Skeletal muscle satellite cell (primary cell): ENCODE measurements at regions not wholly inside any gene's neighbourhood (a gene's known extent, or its start where the extent isn't known, plus 50 kb on each side); places are given as distances from the start of the nearest gene placed in this dataset.

ENCODE experiments used
- H3K27me3 ChIP-seq: 2 replicates; pipeline ENCODE4 v1.7.0; 2013; ENCODE audit warnings: low read length; ENCODE audit not compliant: control insufficient read depth, insufficient read depth
- H3K36me3 ChIP-seq: 2 replicates; pipeline ENCODE4 v1.7.0; 2013; ENCODE audit warnings: mild to moderate bottlenecking, control low read depth, low read length; ENCODE audit not compliant: insufficient read depth
- H3K4me1 ChIP-seq: 2 replicates; pipeline ENCODE4 v1.7.0; 2013; ENCODE audit warnings: low read length; ENCODE audit not compliant: control insufficient read depth, insufficient read depth
- H3K4me2 ChIP-seq: 2 replicates; pipeline ENCODE4 v1.7.0; 2013; ENCODE audit warnings: mild to moderate bottlenecking, low read length
- H3K4me3 ChIP-seq: 2 replicates; pipeline ENCODE4 v1.7.0; 2013; ENCODE audit warnings: low read length
- H3K9ac ChIP-seq: 2 replicates; pipeline ENCODE4 v1.7.0; 2013; ENCODE audit warnings: mild to moderate bottlenecking, low read depth, low read length, moderate library complexity
- H3K9me3 ChIP-seq: replicated peaks from 2 replicates; pipeline ENCODE4 v1.7.0; 2013; ENCODE audit warnings: mild to moderate bottlenecking, control low read depth, low read length

DNA sequence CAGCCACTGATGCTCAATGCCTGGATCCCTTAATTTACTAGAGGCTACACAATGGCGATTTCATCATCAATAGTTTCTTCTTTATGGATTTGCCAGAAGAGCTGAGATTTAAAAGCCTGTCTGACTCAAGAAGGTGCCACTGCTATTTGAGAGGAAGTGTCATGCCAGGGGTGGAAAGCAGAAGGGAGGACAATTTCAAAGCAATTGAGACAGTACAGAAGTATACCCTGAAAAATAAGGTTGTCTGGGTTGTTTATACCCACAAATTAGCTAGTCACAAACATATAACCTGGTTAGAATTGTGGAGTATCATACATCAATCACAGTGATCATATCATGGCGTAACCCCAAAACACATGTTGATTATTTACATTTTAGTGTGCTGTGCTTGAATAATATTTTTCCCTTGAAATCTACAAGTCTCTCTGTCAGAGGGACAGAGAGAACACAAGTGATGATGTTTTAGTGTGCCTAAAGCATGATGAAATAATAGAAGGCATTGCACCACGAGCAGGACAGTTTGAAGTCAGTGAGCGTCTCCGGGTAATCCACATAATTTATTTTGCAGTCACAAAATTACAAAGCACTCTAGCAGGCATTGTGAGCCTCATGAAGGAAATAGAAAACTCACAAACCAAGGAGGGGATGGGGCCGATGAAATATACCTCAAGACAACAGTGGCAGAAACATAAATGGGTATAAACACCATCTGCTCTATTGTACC is 312.2 kb upstream of the SPRED2 start:
- H3K9me3 ChIP-seq: no peaks in the 10 kb centered on the region
- no peaks in the 10 kb centered on the region for H3K36me3 ChIP-seq
- peaks cover 3% of the 10 kb centered on the region for H3K27me3 ChIP-seq
- H3K4me3 ChIP-seq: no peak overlapping the region
- no peak overlapping the region for H3K4me2 ChIP-seq
- H3K4me1 ChIP-seq: no peaks in the 10 kb centered on the region
- no peak overlapping the region for H3K9ac ChIP-seq

DNA sequence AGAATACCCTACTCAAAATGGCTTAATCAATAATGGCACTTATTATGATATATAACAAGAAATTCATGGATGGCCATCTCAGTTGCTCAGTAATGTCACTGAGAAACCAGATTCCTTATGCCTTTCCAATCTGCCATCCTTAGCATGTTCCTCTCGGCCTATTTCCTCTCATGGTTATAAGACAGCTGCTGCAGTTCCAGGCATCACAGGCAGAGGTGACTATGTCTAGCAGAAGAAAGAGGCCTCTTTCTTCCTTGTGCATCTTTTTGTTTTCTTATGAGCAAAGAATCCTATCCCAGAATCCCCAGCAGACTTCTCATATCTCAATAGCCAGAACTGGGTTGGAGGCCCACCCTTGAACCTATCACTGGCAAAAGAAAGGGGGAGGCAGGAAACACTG is 310.6 kb upstream of the SPRED2 start:
- Histone ChIP-seq H3K36me3 (no peaks in the 10 kb centered on the region), H3K4me3 (no peak overlapping the region), H3K9ac (no peak overlapping the region), H3K4me2 (no peak overlapping the region), H3K9me3 (no peaks in the 10 kb centered on the region), H3K27me3 (peaks cover 3% of the 10 kb centered on the region), H3K4me1 (no peaks in the 10 kb centered on the region)

DNA sequence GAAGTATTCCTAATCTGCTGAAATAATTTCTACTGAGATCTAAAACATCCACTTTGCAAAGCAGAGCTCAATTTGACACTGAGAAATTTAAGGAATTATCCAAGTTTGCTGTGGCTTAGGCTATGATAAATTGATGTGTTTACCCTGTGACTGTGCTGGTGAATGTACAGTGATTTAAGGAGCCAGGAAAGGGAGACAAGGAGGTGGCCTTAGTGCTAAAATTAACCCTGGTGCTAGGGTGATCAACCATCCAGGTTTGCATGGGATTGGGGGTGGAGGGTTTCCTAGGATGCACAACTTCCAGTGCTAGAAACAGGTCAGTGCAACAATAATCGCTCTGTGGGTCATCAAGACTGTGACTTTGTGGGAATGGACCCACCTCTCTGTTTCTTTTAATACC is 307.5 kb upstream of the SPRED2 start:
- Histone ChIP-seq H3K27me3 (peaks cover 3% of the 10 kb centered on the region), H3K4me1 (no peaks in the 10 kb centered on the region), H3K4me2 (no peak overlapping the region), H3K9ac (no peak overlapping the region), H3K9me3 (no peaks in the 10 kb centered on the region), H3K4me3 (no peak overlapping the region), H3K36me3 (no peaks in the 10 kb centered on the region)

DNA sequence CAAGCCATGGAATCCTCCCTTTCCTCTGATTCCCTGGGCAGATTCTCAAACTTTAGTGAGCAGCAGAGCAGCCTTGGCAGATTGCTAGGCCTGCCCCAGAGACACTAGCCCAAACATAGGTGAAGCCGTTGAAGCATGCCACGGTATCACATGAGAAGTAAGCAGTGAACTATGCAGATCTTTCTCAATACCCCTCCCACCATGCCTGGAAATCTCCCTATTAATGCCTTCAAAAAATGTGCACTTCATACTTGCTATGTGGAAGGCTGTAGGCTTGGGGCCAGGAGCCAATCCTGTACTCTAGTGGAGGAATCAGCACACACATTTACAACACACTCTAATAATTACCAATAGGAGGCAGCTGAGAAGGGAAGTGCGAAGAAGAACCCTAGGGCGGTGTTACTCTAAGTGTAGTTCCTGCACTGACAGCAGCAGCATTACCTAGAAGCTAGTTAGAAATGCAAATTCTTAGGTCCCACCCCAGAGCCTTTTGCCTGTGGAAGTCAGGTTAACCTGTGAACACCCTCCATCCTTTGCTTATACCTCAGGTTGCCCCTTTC is 305.1 kb upstream of the SPRED2 start:
- H3K4me2 ChIP-seq: no peak overlapping the region
- no peaks in the 10 kb centered on the region for H3K27me3 ChIP-seq
- no peaks in the 10 kb centered on the region for H3K36me3 ChIP-seq
- no peaks in the 10 kb centered on the region for H3K4me1 ChIP-seq
- H3K9ac ChIP-seq: no peak overlapping the region
- no peak overlapping the region for H3K4me3 ChIP-seq
- no peaks in the 10 kb centered on the region for H3K9me3 ChIP-seq

DNA sequence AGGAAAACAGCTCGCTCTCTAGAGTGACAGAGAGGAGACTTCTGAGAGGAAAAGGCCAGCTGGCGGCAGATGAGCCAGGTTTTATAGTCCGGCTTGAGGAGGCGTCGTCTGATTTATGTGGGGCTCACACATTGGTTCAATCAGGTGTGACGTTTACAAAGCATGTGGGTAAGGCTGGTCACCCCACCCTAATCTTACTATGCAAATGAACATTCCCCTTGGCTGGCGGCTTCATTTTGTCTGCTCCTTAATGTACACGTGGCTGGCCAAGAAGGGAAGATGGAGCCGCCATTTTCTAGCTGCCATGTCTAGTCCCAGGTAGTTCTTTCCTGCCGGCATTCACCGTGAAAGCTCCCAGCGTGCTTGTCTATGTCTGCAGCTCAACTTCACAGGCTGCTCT is 299.1 kb upstream of the SPRED2 start:
- Histone ChIP-seq H3K36me3 (no peaks in the 10 kb centered on the region), H3K4me1 (no peaks in the 10 kb centered on the region), H3K4me3 (no peak overlapping the region), H3K27me3 (no peaks in the 10 kb centered on the region), H3K9ac (no peak overlapping the region), H3K9me3 (no peaks in the 10 kb centered on the region), H3K4me2 (no peak overlapping the region)

DNA sequence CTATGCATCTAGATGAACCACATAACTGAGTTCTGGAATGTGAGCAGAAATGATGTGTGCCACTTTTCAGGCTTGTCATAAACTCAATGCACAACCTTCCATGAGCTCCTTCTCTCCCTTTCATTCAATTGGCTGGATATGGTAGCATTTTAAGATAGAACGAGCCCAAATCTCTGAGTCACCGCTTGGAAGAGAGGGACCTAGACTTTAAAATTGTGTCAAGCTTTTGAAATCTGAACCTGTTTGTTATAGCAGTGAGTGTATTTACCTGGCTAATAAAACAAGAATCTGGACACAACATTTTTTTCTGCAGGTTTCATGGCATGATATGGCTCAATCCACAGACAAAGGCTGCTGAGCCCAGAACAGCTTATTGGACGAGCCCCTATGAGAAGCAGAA is 297.8 kb upstream of the SPRED2 start:
- Histone ChIP-seq H3K9me3 (no peaks in the 10 kb centered on the region), H3K4me3 (no peak overlapping the region)

DNA sequence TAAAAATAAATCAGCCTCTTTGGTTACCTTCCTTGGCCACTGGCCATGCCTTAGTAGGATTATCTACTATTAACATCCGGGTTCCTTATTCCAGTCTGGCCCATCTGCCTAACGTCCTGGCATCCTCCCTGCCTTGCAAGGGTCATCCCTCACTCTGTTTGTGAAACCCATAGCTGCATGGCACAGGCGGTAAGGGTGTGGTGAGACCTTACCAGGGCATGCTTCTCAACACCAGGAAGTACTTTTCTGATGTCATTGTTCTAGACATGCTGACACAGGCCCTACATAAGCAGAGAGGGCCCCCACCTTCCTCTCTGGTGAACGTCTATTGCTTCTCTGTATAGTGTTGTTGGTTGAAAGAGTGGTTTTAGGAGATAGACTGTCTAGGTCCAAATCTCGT is 296.8 kb upstream of the SPRED2 start:
- Histone ChIP-seq H3K36me3 (no peaks in the 10 kb centered on the region), H3K4me1 (no peaks in the 10 kb centered on the region), H3K27me3 (no peaks in the 10 kb centered on the region), H3K9me3 (no peaks in the 10 kb centered on the region), H3K4me3 (no peak overlapping the region), H3K4me2 (no peak overlapping the region), H3K9ac (no peak overlapping the region)

More for the DNA sequence above, 297.8 kb upstream of the SPRED2 start:
- Histone ChIP-seq H3K36me3 (no peaks in the 10 kb centered on the region), H3K4me2 (no peak overlapping the region), H3K27me3 (no peaks in the 10 kb centered on the region), H3K4me1 (no peaks in the 10 kb centered on the region), H3K9ac (no peak overlapping the region)

DNA sequence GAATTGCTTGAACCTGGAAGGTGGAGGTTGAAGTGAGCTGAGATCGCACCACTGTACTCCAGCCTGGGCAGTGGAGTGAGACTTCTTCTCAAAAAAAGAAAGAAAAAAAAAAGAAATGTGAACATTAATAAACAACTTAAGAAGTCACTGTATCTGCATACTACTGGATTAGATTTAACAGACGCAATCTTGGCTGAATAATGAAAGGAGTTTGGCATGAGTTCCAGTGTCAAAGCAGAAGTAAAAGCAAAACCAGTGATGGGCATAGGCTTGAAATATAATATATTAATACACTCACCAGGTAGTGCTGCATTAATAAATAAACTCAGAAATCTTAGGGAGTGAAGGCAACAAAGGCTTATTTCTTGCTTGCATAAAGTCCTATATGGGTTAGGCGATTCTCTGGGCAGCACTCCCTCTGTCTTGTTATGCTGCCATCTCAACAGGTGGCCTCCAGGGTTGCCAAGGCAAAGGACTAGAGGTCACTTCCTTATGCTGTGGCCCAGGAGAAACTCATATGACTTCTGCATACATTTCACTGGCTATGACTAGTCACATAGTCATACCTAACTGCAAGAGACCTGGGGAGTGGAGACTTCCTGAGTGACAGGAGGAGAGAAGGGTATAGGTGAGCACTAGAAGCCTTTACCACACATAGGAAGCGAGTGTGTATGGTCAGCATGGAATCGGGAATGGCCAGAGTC is 296.2 kb upstream of the SPRED2 start:
- Histone ChIP-seq H3K9me3 (no peaks in the 10 kb centered on the region), H3K36me3 (no peaks in the 10 kb centered on the region), H3K4me1 (no peaks in the 10 kb centered on the region)

DNA sequence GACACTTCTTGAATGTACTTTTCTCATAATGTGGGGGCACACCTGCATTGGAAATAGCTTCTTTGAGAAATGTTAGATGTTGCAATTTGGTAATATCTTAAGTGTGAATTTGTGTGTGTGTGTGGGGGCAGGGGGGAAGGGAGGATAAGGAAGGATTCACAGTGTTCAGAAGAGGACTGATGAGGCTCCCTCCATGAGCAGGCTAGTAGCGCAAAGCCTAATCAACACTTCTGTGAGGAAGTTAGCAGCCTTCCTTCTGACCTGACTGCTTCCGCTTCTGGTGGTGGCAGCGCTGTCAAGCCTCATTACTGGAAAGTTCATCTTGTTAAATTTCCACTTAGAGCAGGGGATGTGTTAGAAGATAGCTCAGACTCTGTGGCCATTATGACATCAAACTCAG is 295.4 kb upstream of the SPRED2 start:
- Histone ChIP-seq H3K4me1 (no peaks in the 10 kb centered on the region), H3K9me3 (no peaks in the 10 kb centered on the region), H3K4me2 (no peak overlapping the region), H3K4me3 (no peak overlapping the region), H3K27me3 (no peaks in the 10 kb centered on the region), H3K9ac (no peak overlapping the region), H3K36me3 (no peaks in the 10 kb centered on the region)

More for the DNA sequence above, 296.2 kb upstream of the SPRED2 start:
- H3K4me3 ChIP-seq: no peak overlapping the region
- H3K4me2 ChIP-seq: no peak overlapping the region
- H3K9ac ChIP-seq: no peak overlapping the region
- no peaks in the 10 kb centered on the region for H3K27me3 ChIP-seq

DNA sequence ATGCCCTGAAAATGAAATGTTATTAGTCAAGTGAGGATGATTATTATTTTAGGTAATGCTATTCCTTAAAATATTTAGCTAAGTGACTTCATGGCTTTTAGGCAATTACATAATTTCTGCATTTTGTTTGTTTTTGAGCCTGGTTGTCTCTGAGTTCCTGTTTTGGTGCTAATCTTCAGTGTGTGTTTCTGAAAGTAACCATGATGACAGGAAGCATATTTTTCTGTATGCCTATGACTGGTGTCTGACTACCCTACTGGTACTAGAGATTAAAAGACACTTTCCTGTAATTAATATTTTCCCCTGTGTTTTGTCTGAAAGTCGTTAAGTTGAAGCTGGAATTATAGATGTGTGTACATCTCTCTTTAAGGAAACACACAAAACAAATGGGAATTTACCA is 295.0 kb upstream of the SPRED2 start:
- H3K9ac ChIP-seq: no peak overlapping the region
- no peaks in the 10 kb centered on the region for H3K36me3 ChIP-seq
- no peak overlapping the region for H3K4me2 ChIP-seq
- no peaks in the 10 kb centered on the region for H3K4me1 ChIP-seq
- H3K27me3 ChIP-seq: no peaks in the 10 kb centered on the region
- no peaks in the 10 kb centered on the region for H3K9me3 ChIP-seq
- no peak overlapping the region for H3K4me3 ChIP-seq

DNA sequence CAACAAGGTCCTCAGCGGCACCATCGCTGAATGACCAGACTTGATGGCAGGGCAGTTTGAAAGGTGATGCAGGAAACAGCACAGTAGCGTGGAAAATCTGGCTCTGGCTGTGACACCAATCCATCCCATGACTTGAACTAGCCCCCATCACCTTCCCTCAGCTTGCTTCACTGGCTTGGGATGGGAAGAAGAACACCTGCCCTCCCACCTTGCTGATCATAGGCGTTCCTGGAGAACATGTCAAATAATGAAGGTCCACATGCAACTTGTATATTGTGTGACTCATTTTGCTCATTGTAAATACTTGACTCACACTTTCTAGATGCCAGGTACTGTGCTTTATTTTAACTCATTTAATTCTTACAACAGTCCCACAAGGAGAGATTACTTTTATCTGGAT is 292.4 kb upstream of the SPRED2 start:
- H3K36me3 ChIP-seq: no peaks in the 10 kb centered on the region

DNA sequence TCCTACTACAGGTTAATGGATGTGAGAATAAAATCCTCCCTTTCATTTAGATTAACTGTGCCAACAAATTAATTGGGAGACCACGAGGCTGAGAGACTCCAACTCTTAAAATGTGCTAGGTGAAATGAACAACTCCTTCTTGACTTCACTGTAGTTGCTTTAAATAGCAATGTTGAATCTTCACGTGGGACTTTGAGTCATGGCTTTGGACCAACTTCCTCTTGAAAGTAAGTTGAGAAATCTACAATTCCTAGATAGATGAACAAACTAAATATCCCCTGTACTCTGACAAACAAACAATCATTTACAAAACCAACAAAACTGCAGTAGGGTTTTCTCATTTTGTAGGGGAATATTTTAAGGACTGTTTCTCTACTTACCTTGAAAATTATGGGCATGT is 291.9 kb upstream of the SPRED2 start:
- peaks cover 1% of the 10 kb centered on the region for H3K27me3 ChIP-seq
- no peak overlapping the region for H3K9ac ChIP-seq
- no peaks in the 10 kb centered on the region for H3K36me3 ChIP-seq
- H3K4me2 ChIP-seq: no peak overlapping the region
- H3K9me3 ChIP-seq: no peaks in the 10 kb centered on the region
- H3K4me3 ChIP-seq: no peak overlapping the region
- H3K4me1 ChIP-seq: no peaks in the 10 kb centered on the region

More for the DNA sequence above, 292.4 kb upstream of the SPRED2 start:
- no peak overlapping the region for H3K4me2 ChIP-seq
- no peaks in the 10 kb centered on the region for H3K9me3 ChIP-seq
- no peaks in the 10 kb centered on the region for H3K4me1 ChIP-seq
- no peak overlapping the region for H3K9ac ChIP-seq
- no peaks in the 10 kb centered on the region for H3K27me3 ChIP-seq
- H3K4me3 ChIP-seq: no peak overlapping the region
